OCI-LY1 (cell line): ENCODE measurements at regions not wholly inside any gene's neighbourhood (a gene's known extent, or its start where the extent isn't known, plus 50 kb on each side); places are given as distances from the start of the nearest gene placed in this dataset.

Experiments
- H2AFZ ChIP-seq: fragments of 200-600 bp; sonication (generic), shearing (Covaris generic); 2 replicates; pipeline ENCODE4 v1.6.0; 2014; ENCODE audit warnings: antibody characterized with exemption, mild to moderate bottlenecking, low read length
- H3F3A ChIP-seq: fragments of 200-600 bp; sonication (generic), shearing (Covaris generic); 2 replicates; pipeline ENCODE4 v1.6.0; 2014; ENCODE audit warnings: mild to moderate bottlenecking, antibody characterized with exemption, low read length, moderate library complexity; ENCODE audit not compliant: insufficient read depth
- H3K27ac ChIP-seq: fragments of 200-600 bp; sonication (generic); 2 replicates; pipeline ENCODE4 v1.5.1; 2014; ENCODE audit warnings: low read length, mixed run types, mild to moderate bottlenecking, low read depth; ENCODE audit not compliant: poor library complexity, severe bottlenecking
- H3K27me3 ChIP-seq: fragments of 200-600 bp; sonication (generic); 2 replicates; pipeline ENCODE4 v1.6.0; 2014; ENCODE audit warnings: antibody characterized with exemption, mild to moderate bottlenecking, low read length, moderate library complexity; ENCODE audit not compliant: insufficient read depth
- H3K36me3 ChIP-seq: fragments of 200-600 bp; sonication (generic); 2 replicates; pipeline ENCODE4 v1.6.1; 2014; ENCODE audit warnings: mild to moderate bottlenecking, antibody characterized with exemption, low read length, moderate library complexity, mixed read lengths; ENCODE audit not compliant: insufficient read depth
- H3K4me1 ChIP-seq: fragments of 200-600 bp; sonication (generic); 2 replicates; pipeline ENCODE4 v1.5.1; 2014; ENCODE audit warnings: mild to moderate bottlenecking, low read length, moderate library complexity; ENCODE audit not compliant: insufficient read depth, severe bottlenecking
- H3K4me2 ChIP-seq: fragments of 200-600 bp; sonication (generic), shearing (Covaris generic); 2 replicates; pipeline ENCODE4 v1.6.1; 2014; ENCODE audit warnings: low read length
- H3K4me3 ChIP-seq: fragments of 200-600 bp; sonication (generic); 2 replicates; pipeline ENCODE4 v1.5.1; 2014; ENCODE audit warnings: low read length, low read depth, mild to moderate bottlenecking, mixed read lengths; ENCODE audit not compliant: poor library complexity, severe bottlenecking
- H3K79me2 ChIP-seq: fragments of 200-600 bp; shearing (Covaris generic); 2 replicates; pipeline ENCODE4 v1.6.1; 2016; ENCODE audit warnings: mixed run types, low read length, mixed read lengths; ENCODE audit not compliant: insufficient read depth
- H3K9ac ChIP-seq: fragments of 200-600 bp; sonication (generic), shearing (Covaris generic); 2 replicates; pipeline ENCODE4 v1.6.1; 2014; ENCODE audit warnings: mild to moderate bottlenecking, low read length, mixed read lengths
- H3K9me2 ChIP-seq: fragments of 200-600 bp; sonication (generic), shearing (Covaris generic); 2 replicates; pipeline ENCODE4 v1.6.1; 2014; ENCODE audit warnings: low read depth, mild to moderate bottlenecking, low read length, mixed read lengths
- H3K9me3 ChIP-seq: fragments of 200-600 bp; shearing (Covaris generic); 2 replicates; pipeline ENCODE4 v1.6.1; 2014; ENCODE audit warnings: low read length, mixed read lengths
- H4K20me1 ChIP-seq: fragments of 200-600 bp; sonication (generic), shearing (Covaris generic); 2 replicates; pipeline ENCODE4 v1.6.0; 2016; ENCODE audit warnings: mild to moderate bottlenecking, low read length; ENCODE audit not compliant: insufficient read depth
- CTCF ChIP-seq: fragments of 200-600 bp; sonication (generic), shearing (Covaris generic); IDR thresholded peaks from 2 replicates; pipeline ENCODE4 v1.5.1; 2017; ENCODE audit warnings: mild to moderate bottlenecking, antibody characterized with exemption, low read length, moderate library complexity, mixed read lengths
- EZH2 ChIP-seq: fragments of 200-600 bp; sonication (generic), shearing (Covaris generic); IDR thresholded peaks from 2 replicates; pipeline ENCODE4 v1.8.0; 2017; ENCODE audit warnings: borderline replicate concordance, mixed run types, mild to moderate bottlenecking, antibody characterized with exemption, low read length, moderate library complexity, mixed read lengths

DNA sequence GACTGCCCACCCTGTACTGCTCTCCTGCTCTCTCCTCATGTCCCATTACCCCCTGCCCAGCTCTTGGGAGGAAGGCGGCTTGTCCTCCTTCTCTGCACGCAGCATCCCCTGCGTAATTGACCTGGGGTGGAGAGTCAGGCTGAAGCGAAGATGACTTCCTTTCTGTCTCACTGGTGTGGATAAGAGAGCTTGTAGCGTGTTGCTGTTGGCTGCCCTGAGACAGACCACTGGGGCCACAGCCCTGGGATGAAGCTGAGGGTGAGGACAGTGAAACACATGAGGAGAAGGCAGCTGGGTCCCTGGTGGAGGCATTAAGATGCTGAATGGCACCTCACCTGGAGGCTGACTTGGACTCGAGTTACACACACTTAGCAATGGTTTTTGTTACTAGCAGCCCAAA, 310.3 kb upstream of the ZNF32 start:
- no peak for TF ChIP-seq EZH2
- TF ChIP-seq CTCF, result no peak
- Histone ChIP-seq H3K4me3 (no peak overlapping the region), H2AFZ (no peak overlapping the region), H3K79me2 (no peaks in the 10 kb centered on the region), H3K4me1 (no peaks in the 10 kb centered on the region), H3K27ac (no peak overlapping the region), H3F3A (no peaks in the 10 kb centered on the region), H4K20me1 (no peaks in the 10 kb centered on the region), H3K27me3 (no peaks in the 10 kb centered on the region), H3K36me3 (no peaks in the 10 kb centered on the region), H3K9me3 (no peaks in the 10 kb centered on the region), H3K9me2 (no peaks in the 10 kb centered on the region), H3K9ac (no peak overlapping the region), H3K4me2 (no peak overlapping the region)

DNA sequence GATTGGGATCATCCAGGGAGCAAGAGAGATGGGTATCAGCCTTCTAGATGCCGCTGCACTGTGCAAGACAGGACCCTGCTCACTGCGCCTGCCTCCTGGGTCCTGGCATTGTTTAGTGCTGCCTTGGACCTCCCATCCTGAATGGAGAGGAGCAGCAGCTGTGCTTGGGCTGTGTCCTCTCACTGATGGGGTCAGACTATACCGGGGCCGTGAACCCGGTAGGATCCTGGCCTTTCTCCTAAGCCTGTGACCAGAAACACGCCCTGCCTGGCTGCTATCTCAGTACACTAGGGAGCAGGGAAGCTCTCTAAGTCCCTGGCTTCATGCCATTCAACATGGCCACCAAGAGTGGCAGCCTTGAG, 309.4 kb upstream of the ZNF32 start:
- Histone ChIP-seq H4K20me1 (no peaks in the 10 kb centered on the region), H3K79me2 (no peaks in the 10 kb centered on the region), H2AFZ (no peak overlapping the region), H3K4me2 (no peak overlapping the region), H3K9me2 (no peaks in the 10 kb centered on the region), H3K36me3 (no peaks in the 10 kb centered on the region), H3K27me3 (no peaks in the 10 kb centered on the region), H3K27ac (no peak overlapping the region), H3K9me3 (no peaks in the 10 kb centered on the region), H3K9ac (no peak overlapping the region), H3K4me3 (no peak overlapping the region), H3F3A (no peaks in the 10 kb centered on the region), H3K4me1 (no peaks in the 10 kb centered on the region)
- TF ChIP-seq EZH2 (no peak), CTCF (no peak)

GRCh38 chr10:43957267-43958070, 308.8 kb upstream of the ZNF32 start:
- TF ChIP-seq CTCF, result no peak
- no peak for TF ChIP-seq EZH2
- Histone ChIP-seq H4K20me1 (no peaks in the 10 kb centered on the region), H3K27ac (no peak overlapping the region), H3K4me1 (no peaks in the 10 kb centered on the region), H3K9ac (no peak overlapping the region), H3K9me2 (no peaks in the 10 kb centered on the region), H3K9me3 (no peaks in the 10 kb centered on the region), H2AFZ (no peak overlapping the region), H3K27me3 (no peaks in the 10 kb centered on the region), H3K4me2 (no peak overlapping the region), H3K4me3 (no peak overlapping the region), H3K36me3 (no peaks in the 10 kb centered on the region), H3F3A (no peaks in the 10 kb centered on the region), H3K79me2 (no peaks in the 10 kb centered on the region)
